HG02571 (cell line): ENCODE measurements at regions not wholly inside any gene's neighbourhood (a gene's known extent, or its start where the extent isn't known, plus 50 kb on each side); places are given as distances from the start of the nearest gene placed in this dataset.

ENCODE experiments used
- ATAC-seq: cut with Tn5 transposase; IDR thresholded peaks from one replicate; pipeline ENCODE4 v1.9.1; 2021; ENCODE audit warnings: mild to moderate bottlenecking, moderate library complexity; ENCODE audit not compliant: unreplicated experiment

DNA sequence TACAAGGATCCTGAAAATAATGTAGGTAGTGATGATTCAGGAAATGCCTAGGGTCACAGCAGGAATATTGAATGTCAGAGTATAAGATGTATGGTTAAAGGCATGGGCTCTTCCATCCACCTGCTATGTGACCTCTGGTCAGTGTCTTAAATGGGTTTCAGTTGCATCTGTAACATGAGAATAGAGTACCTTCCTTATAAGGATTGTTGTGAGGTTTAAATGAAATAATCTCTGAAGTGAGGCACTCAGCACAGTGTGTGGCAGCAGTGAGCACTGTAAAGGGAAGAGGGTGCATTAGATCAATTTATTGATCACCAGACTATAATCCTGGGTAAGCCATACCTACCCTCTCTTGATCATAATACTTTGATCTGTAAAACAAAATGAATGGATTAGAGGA lies 319.1 kb downstream of the SLC4A3 start:
- no peak for ATAC-seq

DNA sequence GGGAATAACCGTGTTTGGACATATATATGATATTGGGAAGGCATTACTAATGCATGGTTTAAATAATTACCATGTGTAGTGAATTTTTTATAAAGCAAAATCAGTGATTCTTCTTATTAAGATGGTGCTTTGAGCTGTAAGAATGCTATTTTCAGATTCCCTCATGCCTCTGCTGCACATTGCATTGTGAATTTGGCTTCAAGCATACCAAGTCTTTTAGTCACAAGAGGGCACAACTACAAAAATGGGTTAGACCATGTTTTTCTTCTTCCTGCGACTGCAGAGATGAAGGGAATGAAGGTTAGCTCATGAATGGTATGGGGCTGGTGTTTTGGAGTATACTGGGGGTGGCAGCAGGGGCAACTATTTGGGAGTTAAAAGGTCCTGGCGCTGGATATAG lies 320.1 kb downstream of the SLC4A3 start:
- ATAC-seq, result no peak

DNA sequence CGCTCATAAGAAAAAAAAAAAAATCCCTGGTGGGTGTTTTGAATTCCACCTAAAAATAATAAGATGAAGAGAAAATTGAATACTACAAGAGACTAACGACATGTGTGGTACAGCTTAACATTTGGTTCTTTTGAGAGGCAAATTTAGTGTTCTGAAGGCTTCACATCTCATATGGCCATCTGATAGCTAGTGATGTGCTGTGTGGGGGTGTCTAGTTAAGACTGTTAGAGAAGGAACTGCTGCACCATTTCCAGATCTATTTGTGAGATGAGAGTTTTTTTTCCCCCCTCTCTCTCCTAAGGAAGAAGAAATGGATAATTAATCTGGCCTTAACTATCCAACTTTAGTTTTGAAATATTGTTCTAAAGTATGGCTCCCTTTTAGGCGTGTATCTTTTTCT lies 321.6 kb downstream of the SLC4A3 start:
- no peak for ATAC-seq

DNA sequence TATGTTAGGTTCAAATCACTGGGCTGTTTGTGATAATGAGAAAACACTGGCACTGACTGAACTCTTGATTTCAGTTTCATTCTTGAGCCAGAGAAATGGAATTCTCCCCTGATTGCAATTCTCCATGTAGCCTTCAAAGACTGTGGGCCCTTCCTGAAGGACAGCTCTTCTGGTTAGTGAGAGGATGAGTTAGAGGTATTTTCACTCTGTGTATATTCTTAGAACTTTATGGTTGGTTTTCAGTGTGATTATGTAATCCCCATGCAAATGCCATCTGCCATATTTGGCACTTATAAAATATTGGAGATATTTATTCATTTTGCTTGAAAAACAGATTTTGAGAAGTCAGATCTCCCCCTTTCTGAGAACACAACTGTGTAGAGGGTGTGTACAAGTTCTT lies 323.7 kb downstream of the SLC4A3 start:
- ATAC-seq, result no peak

DNA sequence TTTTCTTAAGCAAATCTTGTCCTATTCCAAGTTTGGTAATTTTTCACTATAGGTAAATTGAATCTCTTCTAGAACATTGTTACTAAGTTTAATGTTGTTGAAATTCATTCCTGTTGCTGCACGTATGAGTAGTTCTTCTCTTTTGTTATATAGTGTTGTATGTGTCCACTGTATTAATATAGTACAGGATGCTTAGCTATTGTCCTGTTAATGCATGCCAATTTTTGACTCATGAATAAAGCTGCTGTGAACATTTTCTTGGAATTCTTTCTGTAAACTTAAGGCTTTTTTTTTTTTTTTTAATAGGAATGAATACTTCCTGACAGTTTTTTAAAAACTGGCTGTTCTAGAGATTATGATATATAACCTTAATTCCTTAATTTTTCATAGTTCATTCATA lies 326.9 kb downstream of the SLC4A3 start:
- ATAC-seq, result no peak

DNA sequence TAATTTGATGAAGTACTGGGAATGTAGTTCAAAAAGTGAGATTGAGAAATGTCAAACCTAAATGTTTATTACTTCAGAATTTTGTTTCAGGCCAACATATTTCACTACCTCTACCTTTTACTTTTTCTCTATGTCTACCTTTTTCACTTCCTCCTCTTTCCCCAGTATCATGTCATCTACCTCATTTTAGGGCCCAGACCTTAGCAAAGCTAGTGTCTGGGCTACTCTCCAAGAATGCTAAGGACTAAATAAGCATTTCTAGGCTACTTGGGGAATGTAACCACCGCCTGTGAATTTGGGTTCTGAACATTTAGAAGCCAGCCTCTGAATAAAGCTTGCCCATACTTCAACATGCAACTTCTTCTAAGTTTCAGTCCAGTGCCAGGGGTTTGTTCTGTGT lies 330.4 kb downstream of the SLC4A3 start:
- ATAC-seq, result no peak

GRCh38 chr2:219958941-219959340 lies 331.5 kb downstream of the SLC4A3 start:
- ATAC-seq, result no peak

- ATAC-seq, result no peak
Observed at GRCh38 chr2:219959471-219959870, 332.0 kb downstream of the SLC4A3 start.

DNA sequence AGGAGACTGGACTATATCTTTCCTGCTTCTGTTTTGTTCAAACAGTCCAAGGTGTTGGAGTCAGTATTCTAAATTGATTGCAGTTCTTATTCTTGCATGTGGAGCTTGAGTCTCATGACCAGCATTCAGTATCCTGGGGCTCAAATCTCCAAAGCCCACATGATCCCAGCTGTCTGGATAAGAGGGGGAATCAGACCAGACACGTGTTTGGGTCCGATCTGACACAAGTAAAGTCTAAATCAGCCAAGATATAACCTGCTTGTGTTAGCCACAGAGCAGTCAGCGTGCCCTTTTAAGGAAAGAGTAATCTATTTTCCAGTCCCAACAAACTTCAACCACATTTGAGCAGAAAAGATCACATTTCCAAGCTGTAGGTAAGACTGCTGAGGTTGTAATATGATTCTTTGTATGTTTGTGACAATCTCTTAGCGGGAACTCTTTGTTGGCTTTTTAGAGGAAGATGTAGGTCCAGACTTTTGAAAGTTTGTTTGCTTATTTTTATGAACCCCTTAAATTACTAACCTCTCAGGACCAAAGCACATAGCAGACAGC lies 334.6 kb downstream of the SLC4A3 start:
- no peak for ATAC-seq

DNA sequence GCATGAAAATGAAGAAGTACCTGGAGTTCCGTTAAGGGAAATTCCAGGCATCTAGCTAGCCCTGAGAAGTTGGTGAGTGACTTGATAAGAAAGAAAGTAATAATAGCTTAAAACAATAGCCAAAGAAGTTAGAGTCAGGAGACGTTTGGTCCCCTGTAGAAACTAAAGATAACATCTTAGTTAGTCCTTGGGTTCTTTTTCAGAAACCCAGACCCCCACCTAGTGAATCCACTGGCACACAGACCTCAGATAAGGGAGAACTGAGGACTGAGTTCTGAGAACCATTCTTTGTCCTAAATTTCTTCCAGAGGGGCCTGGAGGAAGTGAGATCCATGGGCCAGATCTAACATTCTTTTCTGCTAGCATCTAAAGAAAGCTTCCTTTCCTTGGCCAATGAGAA lies 335.4 kb downstream of the SLC4A3 start:
- ATAC-seq, result no peak

DNA sequence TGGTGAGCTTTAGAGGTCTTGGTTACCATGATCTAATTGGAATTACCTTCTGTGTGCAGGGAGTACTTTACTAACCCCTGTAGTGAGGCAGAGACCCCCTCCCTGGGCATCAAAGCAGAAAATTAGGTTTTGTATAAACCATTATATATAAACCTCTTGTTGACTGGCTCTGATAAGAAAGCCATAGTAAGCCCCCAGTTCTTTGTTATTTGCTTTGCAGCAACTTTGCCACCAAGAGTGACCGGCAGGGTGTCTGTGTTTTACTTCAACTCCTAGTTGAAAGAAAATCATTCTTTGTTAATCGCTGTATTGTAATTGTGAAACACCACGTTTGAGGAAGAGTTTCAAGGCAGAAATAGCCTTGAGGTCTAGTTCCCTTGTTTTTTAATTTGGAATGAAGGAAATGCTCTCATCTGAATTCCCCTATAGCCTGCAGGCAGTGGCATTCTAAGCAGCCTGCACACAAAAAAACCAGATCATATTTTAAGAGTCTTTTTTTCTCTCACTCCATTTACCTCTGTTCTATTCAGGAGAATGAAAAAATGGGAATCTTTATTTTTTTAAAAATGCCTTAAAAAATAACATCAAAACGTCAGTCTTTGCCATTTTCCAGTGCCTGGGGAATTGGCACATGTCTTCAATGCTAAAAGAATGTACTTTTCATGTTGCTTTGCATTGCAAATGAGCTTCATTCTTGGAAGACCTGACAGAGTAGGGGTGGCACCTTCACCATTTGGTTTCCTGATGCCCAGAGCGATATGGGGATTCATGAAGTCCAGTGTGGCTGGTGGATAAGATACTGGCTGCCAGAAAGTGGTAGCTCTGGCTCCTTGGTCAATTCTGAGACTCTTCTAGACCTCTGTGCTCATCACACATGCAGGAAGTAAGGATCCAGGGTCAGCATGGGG lies 338.1 kb downstream of the SLC4A3 start:
- no peak for ATAC-seq

GRCh38 chr2:219967247-219968245 lies 340.1 kb downstream of the SLC4A3 start:
- no peak for ATAC-seq

DNA sequence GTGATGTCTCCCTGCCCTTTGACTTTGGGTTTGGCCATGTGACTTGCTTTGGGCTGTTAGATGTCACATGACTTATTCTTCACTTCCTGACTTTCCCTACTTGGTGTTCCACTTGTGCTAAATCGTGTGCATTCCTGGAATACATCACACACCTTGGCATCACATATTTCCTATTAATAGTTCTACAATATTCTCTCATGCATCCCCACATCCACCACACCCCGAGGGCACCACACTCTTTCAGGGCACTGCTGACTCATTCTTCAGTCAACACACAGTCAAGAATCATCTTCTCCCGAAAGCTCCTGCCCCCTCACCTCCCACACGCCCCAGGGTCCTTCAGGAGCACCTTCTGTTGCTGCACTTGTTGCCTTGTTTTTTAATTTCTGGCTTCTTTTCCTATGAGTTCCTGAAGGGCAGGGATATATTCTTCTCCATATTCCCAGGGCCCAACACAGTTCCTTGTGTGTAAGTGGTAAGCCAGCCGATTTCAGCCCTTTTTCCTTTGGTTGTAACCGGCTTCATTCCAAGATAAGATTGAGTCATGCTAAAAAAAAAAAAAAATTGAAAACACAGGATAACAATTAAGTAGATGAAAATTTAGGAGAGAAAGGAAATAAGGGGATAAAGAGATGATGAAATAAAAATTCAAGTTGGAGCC lies 341.4 kb downstream of the SLC4A3 start:
- no peak for ATAC-seq

GRCh38 chr2:219969508-219969907 lies 342.1 kb downstream of the SLC4A3 start:
- no peak for ATAC-seq

GRCh38 chr2:219973136-219973535 lies 345.7 kb downstream of the SLC4A3 start:
- ATAC-seq, result no peak

DNA sequence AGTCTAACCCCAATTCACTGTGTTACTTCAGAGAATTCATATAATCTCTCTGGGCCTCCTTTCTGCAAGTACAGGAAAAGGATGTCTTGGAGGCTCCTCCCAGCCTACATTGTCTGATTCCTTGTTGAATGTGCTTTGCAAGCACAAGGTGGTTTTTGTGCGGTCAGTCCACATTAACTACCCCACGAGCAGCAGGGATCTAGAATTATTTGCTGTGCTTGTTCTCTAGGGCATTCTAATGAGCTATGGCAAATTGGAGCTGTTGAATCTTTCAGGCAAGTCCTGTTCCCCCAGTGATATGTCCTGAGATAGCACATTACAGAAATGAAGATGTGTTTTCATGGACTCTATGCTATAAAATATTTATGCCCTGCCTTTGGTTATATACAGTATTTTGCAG lies 349.4 kb downstream of the SLC4A3 start:
- no peak for ATAC-seq

GRCh38 chr2:219980638-219981037 lies 353.2 kb downstream of the SLC4A3 start:
- no peak for ATAC-seq

- ATAC-seq, result no peak
Observed at GRCh38 chr2:219983836-219984235, 356.4 kb downstream of the SLC4A3 start.

GRCh38 chr2:219985017-219985416 lies 357.6 kb downstream of the SLC4A3 start:
- no peak for ATAC-seq

GRCh38 chr2:219987830-219988229 lies 360.4 kb downstream of the SLC4A3 start:
- ATAC-seq, result no peak

GRCh38 chr2:219989744-219990143 lies 362.3 kb downstream of the SLC4A3 start:
- no peak for ATAC-seq
